ENCODE measurements at regions not wholly inside any gene's neighbourhood (a gene's known extent, or its start where the extent isn't known, plus 50 kb on each side); places are given as distances from the start of the nearest gene placed in this dataset.

- no peaks in the 10 kb centered on the region for H3K27me3 ChIP-seq (ENCODE audit: insufficient read depth, low read length, poor library complexity, severe bottlenecking)
- H3K4me3 ChIP-seq (ENCODE audit: low read length) = no peak overlapping the region
- H3K27ac ChIP-seq (ENCODE audit: low read depth, low read length) = no peak overlapping the region
- Mint-ChIP-seq H3K36me3 (no peaks in the 10 kb centered on the region), H3K9me3 (peaks cover 0 to under 1% (median 0%) of the 10 kb centered on the region in 5 donors), H3K27ac (no peak overlapping the region), H3K27me3 (peaks cover 7 to 35% of the 10 kb centered on the region in 2 donors), H3K4me1 (no peaks in the 10 kb centered on the region), H3K4me3 (no peak overlapping the region)
- no peaks in the 10 kb centered on the region for H3K9me3 ChIP-seq (ENCODE audit: low read length)
- H3K4me1 ChIP-seq (ENCODE audit: insufficient read depth, low read length) = no peaks in the 10 kb centered on the region
- no peaks in the 10 kb centered on the region for H3K36me3 ChIP-seq (ENCODE audit: insufficient read depth, low read length)
- no peak for DNase-seq
- POLR2A ChIA-PET = no interaction called here
- CTCF ChIA-PET = no interaction called here
Measured at GRCh38 chr4:15213302-15213970, 211.2 kb downstream of the CPEB2 start.

GRCh38 chr4:15215109-15215508, 212.7 kb upstream of the C1QTNF7 start:
- Histone ChIP-seq H3K9me3 (ENCODE audit: low read length) (no peaks in the 10 kb centered on the region), H3K36me3 (ENCODE audit: insufficient read depth, low read length) (no peaks in the 10 kb centered on the region), H3K27ac (ENCODE audit: low read depth, low read length) (no peak overlapping the region), H3K27me3 (ENCODE audit: insufficient read depth, low read length, poor library complexity, severe bottlenecking) (no peaks in the 10 kb centered on the region), H3K4me1 (ENCODE audit: insufficient read depth, low read length) (no peaks in the 10 kb centered on the region), H3K4me3 (ENCODE audit: low read length) (no peak overlapping the region)
- Mint-ChIP-seq H3K27ac (no peak overlapping the region), H3K27me3 (peaks cover 8 to 27% of the 10 kb centered on the region in 2 donors), H3K9me3 (no peaks in the 10 kb centered on the region), H3K4me1 (no peaks in the 10 kb centered on the region), H3K36me3 (no peaks in the 10 kb centered on the region), H3K4me3 (no peak overlapping the region)
- CTCF ChIA-PET = no interaction called here
- POLR2A ChIA-PET = no interaction called here
- DNase-seq = no peak

GRCh38 chr4:15226203-15226602, 201.6 kb upstream of the C1QTNF7 start:
- no peak overlapping the region for H3K4me3 Mint-ChIP-seq
- no peaks in the 10 kb centered on the region for H3K4me1 Mint-ChIP-seq
- ChIA-PET CTCF (no interaction called here), POLR2A (no interaction called here)
- H3K9me3 ChIP-seq (ENCODE audit: low read length) = no peaks in the 10 kb centered on the region
- no peaks in the 10 kb centered on the region for H3K9me3 Mint-ChIP-seq
- no peak overlapping the region for H3K4me3 ChIP-seq (ENCODE audit: low read length)
- H3K27me3 Mint-ChIP-seq = peaks cover 0 to 12% of the 10 kb centered on the region in 2 donors
- H3K27me3 ChIP-seq (ENCODE audit: insufficient read depth, low read length, poor library complexity, severe bottlenecking) = no peaks in the 10 kb centered on the region
- DNase-seq = no peak
- H3K36me3 Mint-ChIP-seq = no peaks in the 10 kb centered on the region
- no peaks in the 10 kb centered on the region for H3K4me1 ChIP-seq (ENCODE audit: insufficient read depth, low read length)
- no peak overlapping the region for H3K27ac Mint-ChIP-seq
- no peak overlapping the region for H3K27ac ChIP-seq (ENCODE audit: low read depth, low read length)
- no peaks in the 10 kb centered on the region for H3K36me3 ChIP-seq (ENCODE audit: insufficient read depth, low read length)

GRCh38 chr4:15231265-15232091, 196.4 kb upstream of the C1QTNF7 start:
- H3K27me3 ChIP-seq (ENCODE audit: insufficient read depth, low read length, poor library complexity, severe bottlenecking) = no peaks in the 10 kb centered on the region
- H3K4me1 ChIP-seq (ENCODE audit: insufficient read depth, low read length) = peaks cover 27% of the 10 kb centered on the region
- Mint-ChIP-seq H3K27me3 (peaks cover 0 to 2% of the 10 kb centered on the region in 2 donors), H3K36me3 (no peaks in the 10 kb centered on the region), H3K9me3 (no peaks in the 10 kb centered on the region), H3K4me3 (no peak overlapping the region), H3K4me1 (peaks cover 26 to 27% (median 27%) of the 10 kb centered on the region in 3 donors), H3K27ac (peak overlapping the region in 2 of 8 donors; percentile 3 to 48)
- DNase-seq = peak; percentile 47 to 72 (median 57)
- H3K9me3 ChIP-seq (ENCODE audit: low read length) = no peaks in the 10 kb centered on the region
- no peaks in the 10 kb centered on the region for H3K36me3 ChIP-seq (ENCODE audit: insufficient read depth, low read length)
- POLR2A ChIA-PET = no interaction called here
- no peak overlapping the region for H3K4me3 ChIP-seq (ENCODE audit: low read length)
- no peak overlapping the region for H3K27ac ChIP-seq (ENCODE audit: low read depth, low read length)
- CTCF ChIA-PET = interaction anchor here (1.3 to 2.3 kb wide), 3 partner anchors 226 to 422 kb away, joined by 3 to 8 read pairs (median 3); no protein-coding TSS in a partner anchor

GRCh38 chr4:15232366-15233263, 195.2 kb upstream of the C1QTNF7 start:
- H3K36me3 ChIP-seq (ENCODE audit: insufficient read depth, low read length) = no peaks in the 10 kb centered on the region
- no peak overlapping the region for H3K27ac ChIP-seq (ENCODE audit: low read depth, low read length)
- CTCF ChIA-PET = interaction anchor here (0.7 to 2.3 kb wide), 5 partner anchors 225 to 422 kb away, joined by 3 to 8 read pairs (median 3); no protein-coding TSS in a partner anchor
- Mint-ChIP-seq H3K4me1 (peaks cover 26 to 27% (median 27%) of the 10 kb centered on the region in 3 donors), H3K27ac (peak overlapping the region in 7 of 8 donors; percentile 7 to 70 (median 43)), H3K9me3 (no peaks in the 10 kb centered on the region), H3K4me3 (peak overlapping the region in 5 of 7 donors; percentile 49 to 67 (median 59)), H3K36me3 (no peaks in the 10 kb centered on the region), H3K27me3 (peaks cover 0 to 2% of the 10 kb centered on the region in 2 donors)
- no peaks in the 10 kb centered on the region for H3K9me3 ChIP-seq (ENCODE audit: low read length)
- no peak overlapping the region for H3K4me3 ChIP-seq (ENCODE audit: low read length)
- DNase-seq = no peak
- peaks cover 27% of the 10 kb centered on the region for H3K4me1 ChIP-seq (ENCODE audit: insufficient read depth, low read length)
- no peaks in the 10 kb centered on the region for H3K27me3 ChIP-seq (ENCODE audit: insufficient read depth, low read length, poor library complexity, severe bottlenecking)
- POLR2A ChIA-PET = no interaction called here

GRCh38 chr4:15233264-15233597, 194.6 kb upstream of the C1QTNF7 start:
- POLR2A ChIA-PET = no interaction called here

GRCh38 chr4:15233626-15234025, 194.2 kb upstream of the C1QTNF7 start:
- peak overlapping the region in 6 of 7 donors; percentile 24 to 69 (median 55) for H3K4me3 Mint-ChIP-seq
- peaks cover 26 to 27% (median 27%) of the 10 kb centered on the region in 3 donors for H3K4me1 Mint-ChIP-seq
- Histone ChIP-seq H3K27ac (ENCODE audit: low read depth, low read length) (no peak overlapping the region), H3K4me1 (ENCODE audit: insufficient read depth, low read length) (peaks cover 27% of the 10 kb centered on the region), H3K27me3 (ENCODE audit: insufficient read depth, low read length, poor library complexity, severe bottlenecking) (no peaks in the 10 kb centered on the region), H3K9me3 (ENCODE audit: low read length) (no peaks in the 10 kb centered on the region), H3K36me3 (ENCODE audit: insufficient read depth, low read length) (no peaks in the 10 kb centered on the region), H3K4me3 (ENCODE audit: low read length) (peak overlapping the region; percentile 2)
- POLR2A ChIA-PET = no interaction called here
- peak in 1 of 5 donors; percentile 11 for DNase-seq
- no peaks in the 10 kb centered on the region for H3K36me3 Mint-ChIP-seq
- CTCF ChIA-PET = interaction anchor here (0.7 to 1.2 kb wide), 3 partner anchors 224 to 421 kb away, joined by 3 to 5 read pairs (median 3); no protein-coding TSS in a partner anchor
- H3K27ac Mint-ChIP-seq = peak overlapping the region in 7 of 8 donors; percentile 7 to 84 (median 53)
- H3K27me3 Mint-ChIP-seq = peaks cover 0 to 2% of the 10 kb centered on the region in 2 donors
- H3K9me3 Mint-ChIP-seq = no peaks in the 10 kb centered on the region

More at GRCh38 chr4:15233264-15233597, 194.6 kb upstream of the C1QTNF7 start:
- peaks cover 0 to 2% of the 10 kb centered on the region in 2 donors for H3K27me3 Mint-ChIP-seq
- no peaks in the 10 kb centered on the region for H3K36me3 Mint-ChIP-seq
- peaks cover 26 to 27% (median 27%) of the 10 kb centered on the region in 3 donors for H3K4me1 Mint-ChIP-seq
- CTCF ChIA-PET = interaction anchor here (0.7 to 1.2 kb wide), 3 partner anchors 224 to 421 kb away, joined by 3 to 5 read pairs (median 3); no protein-coding TSS in a partner anchor
- H3K9me3 Mint-ChIP-seq = no peaks in the 10 kb centered on the region
- no peaks in the 10 kb centered on the region for H3K27me3 ChIP-seq (ENCODE audit: insufficient read depth, low read length, poor library complexity, severe bottlenecking)
- H3K36me3 ChIP-seq (ENCODE audit: insufficient read depth, low read length) = no peaks in the 10 kb centered on the region
- H3K4me1 ChIP-seq (ENCODE audit: insufficient read depth, low read length) = peaks cover 27% of the 10 kb centered on the region
- H3K27ac Mint-ChIP-seq = peak overlapping the region in 7 of 8 donors; percentile 7 to 79 (median 53)
- H3K4me3 ChIP-seq (ENCODE audit: low read length) = peak overlapping the region; percentile 2
- H3K4me3 Mint-ChIP-seq = peak overlapping the region in 6 of 7 donors; percentile 49 to 69 (median 60)
- no peak overlapping the region for H3K27ac ChIP-seq (ENCODE audit: low read depth, low read length)
- DNase-seq = peak in 1 of 5 donors; percentile 16
- H3K9me3 ChIP-seq (ENCODE audit: low read length) = no peaks in the 10 kb centered on the region

Data from CD8-positive, alpha-beta memory T cell (primary cell).